Parathyroid adenoma (tissue), 2 donors: ENCODE measurements at regions not wholly inside any gene's neighbourhood (a gene's known extent, or its start where the extent isn't known, plus 50 kb on each side); places are given as distances from the start of the nearest gene placed in this dataset.

Experiments used
- H2AFZ ChIP-seq: fragments of 300-600 bp; sonication (generic); one replicate; pipeline ENCODE4 v1.7.0; 2017; ENCODE audit warnings: antibody characterized with exemption, mild to moderate bottlenecking
- H3K27ac ChIP-seq: fragments of 300-600 bp; sonication (generic); one replicate; pipeline ENCODE4 v1.7.0; 2017
- H3K27me3 ChIP-seq: fragments of 300-600 bp; sonication (generic); one replicate; pipeline ENCODE4 v1.7.0; 2017; ENCODE audit warnings: low read length; ENCODE audit not compliant: control insufficient read depth, insufficient read depth
- H3K36me3 ChIP-seq: fragments of 300-600 bp; sonication (generic); one replicate; pipeline ENCODE4 v1.7.0; 2017; ENCODE audit warnings: low read length; ENCODE audit not compliant: control insufficient read depth, insufficient read depth
- H3K4me1 ChIP-seq: fragments of 300-600 bp; sonication (generic); one replicate; pipeline ENCODE4 v1.7.0; 2017; ENCODE audit warnings: control low read depth
- H3K4me2 ChIP-seq: fragments of 300-600 bp; sonication (generic); one replicate; pipeline ENCODE4 v1.7.0; 2017; ENCODE audit warnings: low read length
- H3K4me3 ChIP-seq: fragments of 300-600 bp; sonication (generic); one replicate; pipeline ENCODE4 v1.7.0; 2017; ENCODE audit warnings: low read depth, low read length
- H3K79me2 ChIP-seq: fragments of 300-600 bp; sonication (generic); one replicate; pipeline ENCODE4 v1.7.0; 2017; ENCODE audit warnings: control low read depth
- H3K9ac ChIP-seq: fragments of 300-600 bp; sonication (generic); one replicate; pipeline ENCODE4 v1.7.0; 2017; ENCODE audit warnings: mild to moderate bottlenecking
- H3K9me3 ChIP-seq: fragments of 300-600 bp; sonication (generic); one replicate; pipeline ENCODE4 v1.7.0; 2017; ENCODE audit warnings: low read length; ENCODE audit not compliant: control insufficient read depth
- TF ChIP-seq, protein P1 (sequence below): fragments of 300-600 bp; sonication (generic); IDR thresholded peaks from one replicate; pipeline ENCODE4 v1.7.0; 2017; ENCODE audit warnings: antibody characterized with exemption, mild to moderate bottlenecking
- donor health status: primary hyperparathyroidism.

GRCh38 chr12:17802657-17803641 lies 287.0 kb downstream of the RERGL start:
- H3K79me2 ChIP-seq, result no peaks in the 10 kb centered on the region
- H3K4me3 ChIP-seq, result no peak overlapping the region
- TF ChIP-seq, protein P1, sequence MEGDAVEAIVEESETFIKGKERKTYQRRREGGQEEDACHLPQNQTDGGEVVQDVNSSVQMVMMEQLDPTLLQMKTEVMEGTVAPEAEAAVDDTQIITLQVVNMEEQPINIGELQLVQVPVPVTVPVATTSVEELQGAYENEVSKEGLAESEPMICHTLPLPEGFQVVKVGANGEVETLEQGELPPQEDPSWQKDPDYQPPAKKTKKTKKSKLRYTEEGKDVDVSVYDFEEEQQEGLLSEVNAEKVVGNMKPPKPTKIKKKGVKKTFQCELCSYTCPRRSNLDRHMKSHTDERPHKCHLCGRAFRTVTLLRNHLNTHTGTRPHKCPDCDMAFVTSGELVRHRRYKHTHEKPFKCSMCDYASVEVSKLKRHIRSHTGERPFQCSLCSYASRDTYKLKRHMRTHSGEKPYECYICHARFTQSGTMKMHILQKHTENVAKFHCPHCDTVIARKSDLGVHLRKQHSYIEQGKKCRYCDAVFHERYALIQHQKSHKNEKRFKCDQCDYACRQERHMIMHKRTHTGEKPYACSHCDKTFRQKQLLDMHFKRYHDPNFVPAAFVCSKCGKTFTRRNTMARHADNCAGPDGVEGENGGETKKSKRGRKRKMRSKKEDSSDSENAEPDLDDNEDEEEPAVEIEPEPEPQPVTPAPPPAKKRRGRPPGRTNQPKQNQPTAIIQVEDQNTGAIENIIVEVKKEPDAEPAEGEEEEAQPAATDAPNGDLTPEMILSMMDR, result no peak
- H3K4me2 ChIP-seq, result no peak overlapping the region
- H3K36me3 ChIP-seq, result no peaks in the 10 kb centered on the region
- H3K4me1 ChIP-seq, result no peaks in the 10 kb centered on the region
- H3K27ac ChIP-seq, result no peak overlapping the region
- H3K27me3 ChIP-seq, result no peaks in the 10 kb centered on the region
- H3K9me3 ChIP-seq, result no peaks in the 10 kb centered on the region
- no peak overlapping the region for H3K9ac ChIP-seq
- no peak overlapping the region for H2AFZ ChIP-seq

- Histone ChIP-seq H3K79me2 (no peaks in the 10 kb centered on the region), H3K36me3 (no peaks in the 10 kb centered on the region), H3K9me3 (no peaks in the 10 kb centered on the region), H3K27ac (no peak overlapping the region), H3K9ac (no peak overlapping the region), H2AFZ (no peak overlapping the region), H3K4me3 (no peak overlapping the region), H3K4me2 (no peak overlapping the region), H3K27me3 (no peaks in the 10 kb centered on the region), H3K4me1 (no peaks in the 10 kb centered on the region)
- TF ChIP-seq, protein P1, result no peak
These were observed 296.1 kb downstream of the RERGL start for GRCh38 chr12:17793854-17794253.

DNA sequence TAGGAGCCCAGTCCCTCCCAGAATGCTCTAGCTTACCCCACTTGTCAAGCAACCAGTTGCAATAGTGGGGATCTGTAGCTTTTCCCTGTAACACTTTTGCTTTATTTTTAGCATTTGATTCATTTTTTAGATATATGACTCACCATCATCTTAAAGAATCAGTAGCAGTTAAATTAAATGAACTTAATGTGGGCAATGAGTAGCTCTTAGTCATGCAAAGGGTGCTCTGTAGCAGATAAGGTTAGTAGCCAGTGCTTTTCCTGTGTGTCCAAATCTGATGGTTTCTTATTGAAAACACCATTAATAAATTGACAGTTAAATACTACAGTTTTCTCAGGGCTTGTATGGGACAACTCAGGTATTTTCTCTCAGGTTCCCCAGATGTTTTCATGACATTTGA lies 311.8 kb downstream of the RERGL start:
- H3K4me3 ChIP-seq, result no peak overlapping the region
- no peak overlapping the region for H3K4me2 ChIP-seq
- H3K27ac ChIP-seq, result no peak overlapping the region
- no peaks in the 10 kb centered on the region for H3K79me2 ChIP-seq
- H3K9ac ChIP-seq, result no peak overlapping the region
- no peak overlapping the region for H2AFZ ChIP-seq
- no peaks in the 10 kb centered on the region for H3K27me3 ChIP-seq
- H3K4me1 ChIP-seq, result no peaks in the 10 kb centered on the region
- no peaks in the 10 kb centered on the region for H3K9me3 ChIP-seq
- TF ChIP-seq, protein P1, result no peak
- peaks cover 4% of the 10 kb centered on the region for H3K36me3 ChIP-seq

DNA sequence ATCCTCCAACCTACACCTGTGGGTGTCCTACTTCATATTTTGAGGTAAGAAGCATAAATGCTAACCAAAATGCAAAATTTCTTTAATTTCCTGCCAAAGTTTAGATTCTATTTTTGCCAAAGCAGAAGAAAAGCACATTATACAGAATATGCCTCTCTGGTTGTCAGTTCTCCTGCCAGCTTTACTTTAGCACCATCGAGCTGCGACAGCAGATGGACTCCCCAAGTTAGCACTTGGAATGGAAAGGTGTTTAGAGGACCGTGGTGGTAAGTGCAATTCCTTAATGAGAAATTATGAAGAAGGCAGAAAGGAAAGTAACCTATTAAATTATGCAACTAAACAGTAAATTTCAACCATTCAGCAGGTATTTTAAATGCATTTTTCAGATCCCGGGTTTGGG lies 326.6 kb downstream of the RERGL start:
- Histone ChIP-seq H3K36me3 (no peaks in the 10 kb centered on the region), H3K4me3 (no peak overlapping the region), H2AFZ (no peak overlapping the region), H3K27ac (no peak overlapping the region), H3K9me3 (no peaks in the 10 kb centered on the region), H3K79me2 (no peaks in the 10 kb centered on the region), H3K27me3 (no peaks in the 10 kb centered on the region), H3K9ac (no peak overlapping the region), H3K4me2 (no peak overlapping the region), H3K4me1 (no peaks in the 10 kb centered on the region)
- TF ChIP-seq, protein P1, result no peak

GRCh38 chr12:17759982-17760381 lies 330.0 kb downstream of the RERGL start:
- Histone ChIP-seq H3K4me3 (no peak overlapping the region), H3K27ac (no peak overlapping the region), H3K9me3 (no peaks in the 10 kb centered on the region), H3K4me2 (no peak overlapping the region), H3K4me1 (no peaks in the 10 kb centered on the region), H3K36me3 (no peaks in the 10 kb centered on the region), H3K27me3 (no peaks in the 10 kb centered on the region), H3K9ac (no peak overlapping the region), H2AFZ (no peak overlapping the region), H3K79me2 (no peaks in the 10 kb centered on the region)
- TF ChIP-seq, protein P1, result no peak
